ENCODE measurements at regions not wholly inside any gene's neighbourhood (a gene's known extent, or its start where the extent isn't known, plus 50 kb on each side); places are given as distances from the start of the nearest gene placed in this dataset.
"Not testable (repeated sequence)": the region's sequence is repeated elsewhere in the genome, so short reads cannot be mapped to it uniquely, and the experiment has no call there.

GRCh38 chr6:112464901-112465665 is 118.0 kb downstream of the RFPL4B start:
- no peak for DNase-seq

DNA sequence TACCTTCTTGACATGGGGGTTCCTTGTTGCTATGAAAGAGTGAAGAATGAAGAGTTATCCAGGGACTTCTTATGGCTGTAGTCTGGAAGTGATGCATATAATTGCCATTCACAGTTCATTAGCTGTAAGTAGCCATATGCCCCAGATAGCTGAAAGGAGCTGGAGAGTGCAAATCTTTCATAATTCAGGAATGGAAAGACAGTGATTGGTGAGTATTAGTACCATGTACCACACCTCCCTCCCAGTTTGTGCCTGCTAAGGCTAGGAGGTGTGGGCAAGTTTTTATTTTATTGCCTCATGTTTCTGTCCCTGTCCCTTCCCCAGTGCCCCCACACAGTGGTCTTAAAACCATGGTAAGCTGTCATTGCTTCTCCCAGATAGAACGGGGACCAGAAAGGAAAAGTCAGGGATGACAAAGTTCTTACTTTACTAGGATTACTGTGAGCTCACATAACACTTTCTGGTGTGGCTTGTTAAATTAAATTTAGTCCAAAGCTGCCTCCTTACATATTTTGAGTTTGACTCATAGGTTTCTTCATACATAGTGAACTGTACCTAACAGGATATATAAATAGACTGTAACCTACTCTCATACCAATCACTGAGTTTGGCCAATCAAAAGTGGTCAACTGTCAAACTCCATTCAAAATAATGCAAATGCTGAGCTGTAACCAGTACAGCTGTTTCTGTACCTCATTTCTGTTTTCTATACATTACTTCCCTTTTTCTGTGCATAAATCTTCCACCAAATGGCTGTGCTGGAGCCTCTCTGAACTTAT is 119.4 kb downstream of the RFPL4B start:
- DNase-seq: no peak

DNA sequence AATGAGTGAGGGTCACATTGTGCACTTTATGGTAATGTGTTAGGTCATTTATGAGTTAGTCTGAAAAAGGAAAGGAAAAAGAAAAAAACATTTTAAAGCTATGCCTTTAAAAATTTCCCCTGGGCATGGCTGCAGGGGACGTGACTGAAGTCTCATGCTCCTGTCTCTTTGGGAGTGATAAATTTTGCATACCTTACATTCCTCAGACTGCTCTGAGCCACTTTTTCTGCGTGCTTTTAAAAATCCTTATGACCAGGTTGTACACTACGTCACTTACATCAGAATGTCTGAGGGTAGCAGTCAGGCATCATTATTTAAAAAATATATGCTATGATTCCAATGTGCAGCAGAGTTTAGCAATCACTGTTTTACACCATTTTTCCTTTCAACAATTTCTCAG is 121.2 kb downstream of the RFPL4B start:
- no peak for DNase-seq

- no peak for DNase-seq
Measured at GRCh38 chr6:112469306-112469705, 122.2 kb downstream of the RFPL4B start.

- DNase-seq: no peak
Measured at GRCh38 chr6:112470376-112470775, 123.2 kb downstream of the RFPL4B start.

GRCh38 chr6:112470950-112471349 is 123.8 kb downstream of the RFPL4B start:
- DNase-seq: no peak

DNA sequence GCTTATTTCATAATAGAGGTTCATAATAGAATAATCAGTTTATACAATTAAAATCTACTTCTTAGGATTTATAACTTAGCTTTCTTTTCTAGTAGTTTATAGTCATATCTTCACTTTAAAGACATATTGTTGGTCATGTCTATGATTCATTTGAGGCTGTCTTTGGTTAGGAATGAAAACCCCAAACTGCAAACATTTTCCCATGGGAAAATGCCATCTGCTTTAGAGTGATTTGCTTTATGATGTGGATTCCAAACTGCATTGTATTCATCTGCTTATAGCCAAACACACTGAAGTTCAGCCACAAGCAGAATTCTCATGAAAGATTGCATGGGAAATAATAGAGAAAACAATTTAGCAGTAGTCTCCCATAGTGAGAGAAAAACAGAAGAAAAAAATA is 128.0 kb downstream of the RFPL4B start:
- DNase-seq: no peak

DNA sequence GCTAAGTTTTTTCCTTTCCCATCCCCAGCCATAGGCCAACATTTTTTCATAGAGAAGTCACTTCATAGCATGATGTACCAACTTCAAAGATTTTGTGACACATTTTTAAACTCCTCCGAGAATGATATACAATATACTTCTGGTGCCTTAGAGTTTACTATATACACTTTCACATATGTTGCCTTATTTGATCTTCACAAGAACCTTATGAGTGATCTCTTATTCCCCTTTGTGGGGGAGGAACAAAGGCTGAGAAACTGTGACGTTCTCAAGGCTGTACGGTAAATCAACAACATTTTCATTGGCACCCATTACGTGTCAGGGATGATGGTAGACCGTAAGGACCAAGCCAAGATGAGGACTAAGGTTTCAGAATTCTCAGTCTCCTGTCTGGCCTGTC is 130.0 kb downstream of the RFPL4B start:
- DNase-seq: no peak

DNA sequence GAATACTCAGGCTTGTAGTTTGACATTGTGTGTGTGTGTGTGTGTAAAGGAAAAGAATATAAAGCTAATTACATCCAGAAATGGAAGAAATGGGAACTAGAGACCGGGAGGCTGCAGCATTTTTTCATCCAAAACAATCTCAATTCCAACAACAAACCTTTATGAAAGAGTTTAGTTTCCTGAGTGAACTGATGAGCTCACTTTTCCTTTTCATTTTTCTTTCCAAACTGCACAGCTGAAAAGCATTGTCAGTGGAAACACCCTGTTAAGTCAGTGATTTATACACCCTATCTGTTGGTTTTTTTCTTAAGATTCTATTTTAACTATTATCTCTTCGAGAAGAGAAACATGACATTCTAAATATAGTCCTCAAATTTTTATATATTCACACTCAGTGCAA is 130.9 kb downstream of the RFPL4B start:
- no peak for DNase-seq

DNA sequence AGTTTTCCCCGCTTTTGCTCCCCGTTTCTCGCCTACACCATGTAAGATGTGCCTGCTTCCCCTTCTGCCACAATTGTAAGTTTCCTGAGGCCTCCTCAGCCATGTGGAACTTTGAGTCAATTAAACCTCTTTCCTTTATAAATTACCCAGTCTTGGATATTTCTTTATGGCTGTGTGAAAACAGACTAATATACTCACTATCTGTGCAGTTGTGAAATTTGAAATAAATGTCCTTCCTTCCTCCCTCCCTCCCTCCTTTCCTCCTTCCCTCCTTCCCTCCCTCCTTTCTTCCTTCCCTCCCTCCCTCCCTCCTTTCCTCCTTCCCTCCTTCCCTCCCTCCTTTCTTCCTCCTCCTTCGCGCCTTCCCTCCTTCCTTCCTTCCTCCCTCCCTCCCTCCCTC is 132.8 kb downstream of the RFPL4B start:
- not testable (repeated sequence) for DNase-seq

DNA sequence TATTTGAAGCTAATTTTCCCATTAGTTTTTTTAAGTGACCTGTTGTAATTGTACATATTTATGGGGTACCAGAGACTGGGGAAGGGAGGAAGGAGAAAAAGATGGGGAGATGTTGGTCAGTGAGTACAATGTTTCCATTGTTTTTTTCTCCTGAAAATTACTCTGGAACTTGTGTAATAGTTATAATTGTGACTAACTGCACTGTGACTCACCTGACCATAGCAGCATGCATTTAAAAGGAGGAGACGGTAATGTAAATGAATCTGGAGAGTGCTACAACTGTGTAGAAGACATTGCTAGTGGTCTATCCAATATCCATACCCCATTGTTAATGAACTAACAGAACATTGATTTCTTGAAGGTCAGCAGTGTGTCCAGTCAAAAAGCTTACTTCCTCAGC is 133.4 kb downstream of the RFPL4B start:
- no peak for DNase-seq

DNA sequence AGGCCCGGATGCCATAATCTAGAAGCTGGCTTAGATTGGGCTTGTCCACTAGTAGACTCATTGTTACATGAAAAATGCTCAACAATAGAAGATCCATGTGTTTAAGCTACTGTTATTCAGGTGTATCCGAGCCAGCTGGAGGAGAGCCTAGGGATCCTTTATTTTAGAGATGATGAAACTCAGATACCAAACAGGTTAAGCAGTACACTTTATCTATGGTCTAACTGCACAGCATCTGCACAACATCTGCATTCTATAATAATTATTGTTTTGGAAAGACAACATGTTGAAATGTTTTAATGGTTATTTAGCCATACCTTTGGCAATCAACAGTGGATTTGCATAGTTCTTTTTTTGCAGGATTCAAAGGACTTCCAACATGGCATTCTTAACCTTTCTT is 134.1 kb downstream of the RFPL4B start:
- no peak for DNase-seq

DNA sequence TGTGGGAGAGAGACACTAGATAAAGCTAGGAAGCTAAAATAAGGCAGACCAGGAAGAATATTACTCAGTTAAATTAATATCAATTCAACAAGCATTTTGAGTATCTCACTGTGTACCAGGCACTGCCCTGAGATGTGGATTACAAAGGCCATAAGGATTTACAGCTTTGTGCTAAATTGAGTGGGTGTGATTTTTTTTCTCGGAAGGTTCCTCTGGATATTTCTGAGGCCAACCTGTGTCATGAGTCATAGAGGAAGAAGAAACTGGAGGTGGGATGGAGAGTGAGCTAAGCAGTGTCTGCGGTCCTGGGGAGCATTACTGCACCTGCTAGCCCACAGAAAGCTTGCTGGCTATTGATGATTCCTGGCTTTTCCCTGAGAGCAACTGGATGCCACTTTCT is 135.2 kb downstream of the RFPL4B start:
- DNase-seq: no peak

DNA sequence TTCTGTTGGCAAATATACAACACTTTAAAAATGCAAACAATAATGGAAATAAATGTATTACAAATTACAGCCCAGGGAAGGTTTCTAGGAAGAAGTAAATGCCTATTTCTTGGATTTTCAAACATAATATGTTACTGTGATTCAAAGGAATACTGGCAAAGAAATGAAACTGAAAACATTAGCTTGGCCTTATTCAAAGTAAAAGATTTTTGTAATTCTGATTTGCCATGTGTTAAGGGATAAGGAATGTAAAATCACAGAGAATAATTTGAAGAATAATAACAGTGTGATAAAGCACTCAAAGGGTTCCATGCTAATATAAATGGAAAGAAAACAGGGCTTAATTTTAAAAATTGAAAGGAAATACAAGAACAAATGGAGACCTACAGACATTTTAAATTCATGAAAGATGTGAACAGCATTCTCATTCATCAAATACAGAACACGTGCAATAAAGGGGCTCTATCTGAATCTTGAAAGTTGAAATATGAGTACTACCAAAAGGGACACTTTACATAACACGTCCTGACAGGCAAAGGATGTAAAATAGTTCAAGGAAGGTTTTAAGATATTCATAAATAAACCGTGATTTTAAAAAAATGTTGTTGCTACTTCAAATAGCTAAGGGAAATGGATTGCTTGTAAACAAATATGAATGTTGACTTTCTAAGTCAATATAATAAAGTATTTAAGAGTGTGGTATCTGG is 138.1 kb downstream of the RFPL4B start:
- DNase-seq: no peak

- DNase-seq: no peak
Measured at GRCh38 chr6:112485827-112486212, 138.7 kb downstream of the RFPL4B start.

DNA sequence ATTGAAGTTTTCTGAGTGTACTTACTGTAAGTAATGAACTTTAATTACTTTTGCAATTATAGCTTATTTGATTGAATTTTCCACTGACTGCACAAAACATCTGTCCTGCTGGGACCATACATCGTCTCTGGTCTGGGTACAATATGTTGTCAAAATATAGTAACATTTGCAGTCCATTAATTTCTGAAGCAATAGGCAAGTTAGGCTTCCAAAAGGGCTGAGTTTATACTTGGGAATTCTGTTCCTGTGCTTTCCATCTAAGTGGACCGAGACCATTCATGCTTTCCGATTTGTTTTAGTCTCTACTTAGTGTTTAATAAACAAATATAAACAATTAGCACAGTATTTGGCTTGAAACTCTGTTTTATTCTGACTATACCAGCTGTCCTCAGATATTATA is 139.3 kb downstream of the RFPL4B start:
- no peak for DNase-seq

DNA sequence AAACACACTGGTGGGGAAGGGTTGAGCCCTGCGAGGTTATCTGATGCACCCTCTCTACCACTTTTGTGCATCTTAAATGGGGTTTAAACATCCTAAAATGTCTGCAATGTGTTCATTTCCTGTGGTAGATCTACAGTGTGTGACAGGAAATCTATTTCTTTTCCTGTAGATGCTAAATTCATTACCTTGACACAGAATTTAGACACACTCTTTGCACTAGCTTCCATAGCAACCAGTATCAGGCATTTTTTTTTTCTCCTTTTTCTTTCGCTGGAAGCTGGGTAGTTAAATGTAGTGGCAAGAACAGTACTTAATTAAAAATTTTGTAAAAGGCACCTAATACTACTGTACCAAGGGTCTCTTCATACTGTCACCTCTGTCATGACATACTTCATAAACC is 141.1 kb downstream of the RFPL4B start:
- no peak for DNase-seq

GRCh38 chr6:112501705-112502104 is 154.6 kb downstream of the RFPL4B start:
- DNase-seq: no peak

DNA sequence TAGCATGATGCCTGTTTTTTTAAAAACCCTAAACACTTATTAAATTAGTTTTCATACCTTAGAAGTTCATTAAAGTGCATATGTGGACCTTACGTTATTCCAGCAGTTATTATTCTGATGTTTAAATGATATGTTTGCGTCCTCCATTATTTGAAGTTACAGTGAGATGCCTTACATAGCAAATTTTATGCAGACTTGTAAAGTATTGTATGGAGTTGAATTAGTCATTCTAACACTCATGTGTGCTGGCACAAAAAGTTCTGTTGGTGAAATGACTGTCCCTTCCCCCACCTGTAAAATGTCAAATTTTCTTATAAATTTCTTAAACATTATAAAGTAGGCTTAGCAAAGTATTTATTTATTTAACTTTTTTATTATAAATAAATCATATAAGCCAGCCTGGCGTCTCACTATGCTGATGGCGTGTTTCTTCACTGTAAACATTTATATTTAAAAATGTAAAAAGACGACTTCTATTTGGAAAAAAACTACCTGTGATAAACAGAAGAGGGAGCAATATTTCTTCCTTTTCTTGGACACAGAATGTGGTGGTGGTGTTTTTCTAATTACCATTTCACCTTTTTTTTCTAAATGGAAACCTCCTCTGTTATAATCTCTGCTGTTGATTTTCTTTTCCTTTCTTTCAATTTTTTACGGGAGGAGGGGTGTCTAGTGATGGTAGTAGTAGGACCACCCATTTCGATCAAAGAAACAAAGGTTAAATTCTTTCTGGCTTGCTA is 155.4 kb downstream of the RFPL4B start:
- no peak for DNase-seq

GRCh38 chr6:112503091-112503596 is 156.0 kb downstream of the RFPL4B start:
- DNase-seq: no peak

DNA sequence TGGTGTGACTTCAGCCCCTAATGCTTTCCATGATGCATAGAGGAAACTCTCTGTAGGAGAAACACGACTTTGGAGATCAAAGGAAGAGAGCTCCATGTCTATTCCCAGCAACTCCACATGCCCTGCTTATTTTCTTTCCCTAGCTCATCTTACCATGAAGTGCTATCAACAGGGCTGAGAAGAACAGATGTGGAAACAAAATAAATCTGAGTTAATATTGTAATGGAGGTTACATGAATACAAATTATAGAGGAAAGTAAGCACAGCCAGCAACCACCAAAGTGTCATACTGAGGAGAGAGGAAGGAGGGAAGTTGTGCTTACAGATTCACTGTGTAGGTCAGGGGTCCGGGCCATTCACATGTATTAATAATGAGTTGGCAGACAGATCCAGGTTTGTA is 157.5 kb downstream of the RFPL4B start:
- DNase-seq: no peak

DNA sequence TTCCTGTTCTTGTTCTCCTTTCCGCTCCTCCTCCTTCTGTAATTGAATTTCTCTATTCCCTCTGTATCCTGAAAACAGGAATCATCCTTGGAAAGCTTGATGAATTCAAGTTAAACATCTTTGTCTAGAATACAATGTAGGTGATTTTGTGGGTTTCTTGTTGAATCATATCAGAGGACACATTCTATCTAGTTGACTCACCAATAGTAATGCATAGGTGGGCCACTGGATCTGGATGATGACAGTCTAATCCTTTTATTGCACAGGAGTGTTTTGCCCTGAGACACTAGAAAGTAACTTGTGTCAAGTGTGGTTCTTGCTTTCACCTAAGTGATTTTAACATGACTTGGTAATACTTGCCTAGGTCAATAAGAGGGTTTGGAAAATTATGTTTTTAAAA is 164.3 kb downstream of the RFPL4B start:
- DNase-seq: no peak

- no peak for DNase-seq
Measured at GRCh38 chr6:112513175-112513574, 166.0 kb downstream of the RFPL4B start.

All from NCI-H510A (cell line).